ENCODE measurements at regions not wholly inside any gene's neighbourhood (a gene's known extent, or its start where the extent isn't known, plus 50 kb on each side); places are given as distances from the start of the nearest gene placed in this dataset.

DNA sequence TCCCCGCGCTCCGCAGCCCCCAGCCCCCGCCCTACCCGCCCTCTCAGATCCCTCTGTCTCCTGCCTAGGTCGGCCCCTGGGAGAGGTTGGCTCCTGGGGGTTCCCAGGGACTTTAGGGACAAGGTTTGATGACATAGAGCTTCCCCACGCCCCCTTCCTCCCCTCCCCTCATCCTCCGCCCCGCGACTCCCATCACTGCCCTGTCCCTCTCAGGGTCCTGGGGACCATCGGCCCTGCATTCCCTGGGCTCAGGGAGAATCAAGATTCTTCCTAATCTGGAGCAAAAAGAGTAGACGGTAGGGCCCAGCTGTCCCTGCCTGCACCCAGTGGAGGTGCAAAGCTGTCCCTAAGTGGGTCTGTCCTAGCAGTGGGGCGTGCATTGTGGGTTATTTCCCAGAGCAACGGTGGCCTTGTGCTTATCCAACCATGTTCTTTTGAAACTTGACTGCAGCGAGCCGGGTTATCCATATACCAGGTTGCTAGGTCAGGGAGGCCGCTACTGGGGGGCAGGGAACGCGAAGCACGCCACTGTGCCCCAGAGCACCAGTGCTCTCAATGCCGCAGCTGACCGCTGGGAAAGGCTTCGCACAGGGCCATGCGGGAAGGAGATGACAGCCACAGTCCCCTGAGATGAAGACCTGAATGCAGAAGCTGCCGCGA, 124.4 kb upstream of the PRMT8 start:
- no peak overlapping the region for H3K4me3 ChIP-seq (ENCODE audit: low read depth, low read length)
- TF ChIP-seq, protein P1, sequence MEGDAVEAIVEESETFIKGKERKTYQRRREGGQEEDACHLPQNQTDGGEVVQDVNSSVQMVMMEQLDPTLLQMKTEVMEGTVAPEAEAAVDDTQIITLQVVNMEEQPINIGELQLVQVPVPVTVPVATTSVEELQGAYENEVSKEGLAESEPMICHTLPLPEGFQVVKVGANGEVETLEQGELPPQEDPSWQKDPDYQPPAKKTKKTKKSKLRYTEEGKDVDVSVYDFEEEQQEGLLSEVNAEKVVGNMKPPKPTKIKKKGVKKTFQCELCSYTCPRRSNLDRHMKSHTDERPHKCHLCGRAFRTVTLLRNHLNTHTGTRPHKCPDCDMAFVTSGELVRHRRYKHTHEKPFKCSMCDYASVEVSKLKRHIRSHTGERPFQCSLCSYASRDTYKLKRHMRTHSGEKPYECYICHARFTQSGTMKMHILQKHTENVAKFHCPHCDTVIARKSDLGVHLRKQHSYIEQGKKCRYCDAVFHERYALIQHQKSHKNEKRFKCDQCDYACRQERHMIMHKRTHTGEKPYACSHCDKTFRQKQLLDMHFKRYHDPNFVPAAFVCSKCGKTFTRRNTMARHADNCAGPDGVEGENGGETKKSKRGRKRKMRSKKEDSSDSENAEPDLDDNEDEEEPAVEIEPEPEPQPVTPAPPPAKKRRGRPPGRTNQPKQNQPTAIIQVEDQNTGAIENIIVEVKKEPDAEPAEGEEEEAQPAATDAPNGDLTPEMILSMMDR (IDR thresholded peaks at IDR 0.05; ENCODE audit: low read depth, low read length), result no peak

GRCh38 chr12:3367750-3368444, 123.1 kb upstream of the PRMT8 start:
- TF ChIP-seq, protein P1 (IDR thresholded peaks at IDR 0.05; ENCODE audit: low read depth, low read length), result no peak

DNA sequence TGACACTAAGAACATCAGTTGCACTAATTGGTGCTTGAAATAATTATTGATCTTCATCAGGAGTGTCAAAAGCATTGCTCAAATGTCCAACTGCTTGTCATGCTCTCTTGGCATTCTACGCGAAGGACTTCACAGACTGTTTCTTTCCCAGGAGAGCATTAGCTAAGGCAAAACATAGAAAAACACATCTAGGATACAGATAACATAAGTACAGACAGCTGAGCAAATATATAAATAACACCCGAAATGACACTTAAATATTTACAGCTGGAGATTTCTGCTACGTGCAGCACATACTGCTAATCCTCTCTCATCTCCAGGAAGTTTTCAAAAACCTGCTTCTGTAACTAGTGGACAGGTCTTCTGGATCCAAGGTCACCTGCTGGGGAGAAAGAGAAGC, 120.0 kb upstream of the PRMT8 start:
- TF ChIP-seq, protein P1 (IDR thresholded peaks at IDR 0.05; ENCODE audit: low read depth, low read length), result no peak
- H3K4me3 ChIP-seq (ENCODE audit: low read depth, low read length), result no peak overlapping the region

More at GRCh38 chr12:3367750-3368444, 123.1 kb upstream of the PRMT8 start:
- no peak overlapping the region for H3K4me3 ChIP-seq (ENCODE audit: low read depth, low read length)

DNA sequence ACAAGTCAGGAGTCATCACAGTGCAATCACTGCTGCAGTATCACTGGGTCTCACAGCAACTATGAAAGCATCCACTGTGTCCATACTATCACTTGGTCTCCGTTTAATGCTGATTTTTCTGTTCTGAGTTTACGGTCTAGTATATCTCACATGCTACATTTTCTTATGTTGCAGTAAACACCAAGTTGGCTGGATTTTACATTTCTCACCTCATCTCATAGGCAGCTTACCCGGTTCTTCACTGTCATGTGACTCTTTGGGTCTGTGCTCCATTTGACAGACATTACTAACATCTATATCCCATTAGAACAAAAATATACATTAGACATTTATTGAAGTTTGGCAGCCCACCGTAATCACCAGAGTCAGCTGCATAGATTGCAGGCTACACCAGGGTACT, 115.7 kb upstream of the PRMT8 start:
- TF ChIP-seq, protein P1 (IDR thresholded peaks at IDR 0.05; ENCODE audit: low read depth, low read length), result no peak
- no peak overlapping the region for H3K4me3 ChIP-seq (ENCODE audit: low read depth, low read length)

DNA sequence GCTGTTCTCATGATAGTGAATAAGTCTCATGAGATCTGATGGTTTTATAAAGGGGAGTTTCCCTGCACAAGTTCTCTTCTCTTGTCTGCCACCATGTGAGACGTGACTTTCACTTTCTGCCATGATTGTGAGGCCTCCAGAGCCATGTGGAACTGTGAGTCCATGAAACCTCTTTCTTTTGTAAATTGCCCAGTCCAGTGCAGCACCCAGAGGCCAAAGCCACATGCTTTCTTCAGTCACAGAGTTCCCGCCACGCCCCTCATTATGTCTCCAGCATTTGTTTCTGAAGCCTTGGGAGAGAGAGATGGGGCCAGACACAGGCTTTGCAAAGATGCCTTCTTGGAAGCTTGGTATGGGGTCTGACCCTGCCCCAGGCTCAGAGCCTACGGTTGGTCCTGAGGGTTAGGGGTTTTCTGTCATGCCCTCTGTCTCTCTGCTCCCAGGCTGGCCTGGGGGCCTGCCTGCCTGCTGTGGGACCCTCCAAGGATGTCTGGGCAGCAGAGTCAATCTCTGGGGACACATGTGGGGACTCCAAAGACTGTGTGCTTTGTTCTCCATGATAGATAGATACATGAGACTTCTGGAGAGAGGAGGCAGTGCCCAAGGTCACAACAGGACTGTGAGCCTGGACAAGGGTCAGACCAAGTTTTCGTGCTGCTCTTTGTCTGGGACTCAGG, 114.1 kb upstream of the PRMT8 start:
- TF ChIP-seq, protein P1 (IDR thresholded peaks at IDR 0.05; ENCODE audit: low read depth, low read length), result no peak
- H3K4me3 ChIP-seq (ENCODE audit: low read depth, low read length), result no peak overlapping the region

GRCh38 chr12:3378655-3379054, 112.3 kb upstream of the PRMT8 start:
- H3K4me3 ChIP-seq (ENCODE audit: low read depth, low read length), result no peak overlapping the region
- TF ChIP-seq, protein P1 (IDR thresholded peaks at IDR 0.05; ENCODE audit: low read depth, low read length), result no peak

- TF ChIP-seq, protein P1 (IDR thresholded peaks at IDR 0.05; ENCODE audit: low read depth, low read length), result no peak
- no peak overlapping the region for H3K4me3 ChIP-seq (ENCODE audit: low read depth, low read length)
Observed at GRCh38 chr12:3379079-3379478, 111.9 kb upstream of the PRMT8 start.
